GM12878 (cell line): ENCODE measurements at regions not wholly inside any gene's neighbourhood (a gene's known extent, or its start where the extent isn't known, plus 50 kb on each side); places are given as distances from the start of the nearest gene placed in this dataset.

ENCODE experiments used
- CREB1 ChIP-seq: IDR thresholded peaks from 2 replicates; pipeline ENCODE4 v1.6.1; 2012; ENCODE audit warnings: low read depth, mild to moderate bottlenecking, inconsistent platforms
- CREM ChIP-seq: IDR thresholded peaks from 2 replicates; pipeline ENCODE4 v1.6.1; 2014; ENCODE audit warnings: antibody characterized with exemption, low read depth
- EP300 ChIP-seq, 2 experiments: fragments of 150-350 bp in 1 of 2; IDR thresholded peaks; 2 replicates each; pipeline ENCODE4 v1.6.1; 2011 to 2012; ENCODE audit warnings: low read depth in 2 of 2, low read length in 2 of 2, borderline replicate concordance in 1 of 2, improper control_type of control experiment in 1 of 2, inconsistent platforms in 1 of 2; ENCODE audit not compliant: control insufficient read depth in 1 of 2
- PAX5 ChIP-seq: IDR thresholded peaks from 2 replicates; pipeline ENCODE4 v1.6.1; 2011; ENCODE audit warnings: low read depth, low read length, borderline replicate concordance
- POLR2AphosphoS5 ChIP-seq: IDR thresholded peaks from 2 replicates; pipeline ENCODE4 v1.6.1; 2011; ENCODE audit warnings: mild to moderate bottlenecking, low read length, inconsistent platforms
- RAD21 ChIP-seq: IDR thresholded peaks from 2 replicates; pipeline ENCODE4 v1.6.1; 2011; ENCODE audit warnings: mild to moderate bottlenecking, low read depth, low read length, moderate library complexity; ENCODE audit not compliant: insufficient read depth
- RAD51 ChIP-seq: fragments of 450-650 bp; IDR thresholded peaks from 2 replicates; pipeline ENCODE4 v1.6.1; 2016; ENCODE audit warnings: moderate library complexity, mild to moderate bottlenecking, inconsistent platforms
- RCOR1 ChIP-seq: conservative IDR thresholded peaks from 2 replicates; pipeline ENCODE4 v1.6.1; 2012; ENCODE audit warnings: low read depth, low read length, improper control_type of control experiment
- TARDBP ChIP-seq: IDR thresholded peaks from 2 replicates; pipeline ENCODE4 v1.6.1; 2016; ENCODE audit warnings: borderline replicate concordance
- TF ChIP-seq, protein P1 (sequence below), 3 experiments: IDR thresholded peaks in 2 of 3; conservative IDR thresholded peaks in 1 of 3; 2 replicates each; pipeline ENCODE4 v1.5.1; 2011; ENCODE audit warnings: low read depth in 3 of 3, low read length in 3 of 3, mild to moderate bottlenecking in 3 of 3, control low read depth in 2 of 3, moderate library complexity in 2 of 3, inconsistent platforms in 1 of 3, mixed read lengths in 1 of 3; ENCODE audit not compliant: control insufficient read depth in 2 of 3, insufficient read depth in 1 of 3; ENCODE audit errors: extremely low read depth in 1 of 3

GRCh38 chr13:86402500-86402899, 603.3 kb upstream of the SLITRK6 start:
- TF ChIP-seq, protein P1, sequence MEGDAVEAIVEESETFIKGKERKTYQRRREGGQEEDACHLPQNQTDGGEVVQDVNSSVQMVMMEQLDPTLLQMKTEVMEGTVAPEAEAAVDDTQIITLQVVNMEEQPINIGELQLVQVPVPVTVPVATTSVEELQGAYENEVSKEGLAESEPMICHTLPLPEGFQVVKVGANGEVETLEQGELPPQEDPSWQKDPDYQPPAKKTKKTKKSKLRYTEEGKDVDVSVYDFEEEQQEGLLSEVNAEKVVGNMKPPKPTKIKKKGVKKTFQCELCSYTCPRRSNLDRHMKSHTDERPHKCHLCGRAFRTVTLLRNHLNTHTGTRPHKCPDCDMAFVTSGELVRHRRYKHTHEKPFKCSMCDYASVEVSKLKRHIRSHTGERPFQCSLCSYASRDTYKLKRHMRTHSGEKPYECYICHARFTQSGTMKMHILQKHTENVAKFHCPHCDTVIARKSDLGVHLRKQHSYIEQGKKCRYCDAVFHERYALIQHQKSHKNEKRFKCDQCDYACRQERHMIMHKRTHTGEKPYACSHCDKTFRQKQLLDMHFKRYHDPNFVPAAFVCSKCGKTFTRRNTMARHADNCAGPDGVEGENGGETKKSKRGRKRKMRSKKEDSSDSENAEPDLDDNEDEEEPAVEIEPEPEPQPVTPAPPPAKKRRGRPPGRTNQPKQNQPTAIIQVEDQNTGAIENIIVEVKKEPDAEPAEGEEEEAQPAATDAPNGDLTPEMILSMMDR (IDR thresholded peaks at IDR 0.05 in 2 of 3, conservative IDR thresholded peaks at IDR 0.05 in 1 of 3; ENCODE audit: control insufficient read depth in 2 of 3, extremely low read depth in 1 of 3, insufficient read depth in 1 of 3, low read depth in 3 of 3, low read length in 3 of 3): no peak
- TF ChIP-seq CREB1 (no peak), RCOR1 (no peak), PAX5 (no peak), CREM (no peak), RAD21 (no peak), TARDBP (no peak), EP300 (IDR thresholded peaks at IDR 0.05; ENCODE audit: borderline replicate concordance in 1 of 2, control insufficient read depth in 1 of 2, low read depth in 2 of 2, low read length in 2 of 2) (no peak), RAD51 (no peak), POLR2AphosphoS5 (no peak)
